Activated naive CD8-positive, alpha-beta T cell treated with anti-CD3 and anti-CD28 coated beads, Interleukin-2, amount 10 ng/mL, durations not matched to agents 7 days and 5 days (primary cell): ENCODE measurements at regions not wholly inside any gene's neighbourhood (a gene's known extent, or its start where the extent isn't known, plus 50 kb on each side); places are given as distances from the start of the nearest gene placed in this dataset.
"Not testable (repeated sequence)": the region's sequence is repeated elsewhere in the genome, so short reads cannot be mapped to it uniquely, and the experiment has no call there.

Source experiments
- ATAC-seq: fragments of 150-1000 bp; cut with Tn5 transposase; one replicate; pipeline ENCODE4 v1.10.0; 2021; ENCODE audit warnings: low read depth, moderate library complexity
- POLR2A ChIA-PET: fragments of 350-600 bp; sonication (Branson Sonifier 250); formaldehyde crosslinking; loops from one replicate; lab custom pipeline; 2021; ENCODE audit warnings: antibody characterized with exemption; lab: Charles Lee
- DNase-seq: peaks from one replicate; pipeline ENCODE4 v3.0.0; 2021
- H3K27ac Mint-ChIP-seq: one replicate; pipeline ENCODE4 v1.8.0; 2022; ENCODE audit warnings: mild to moderate bottlenecking, mixed read lengths
- H3K27me3 Mint-ChIP-seq: one replicate; pipeline ENCODE4 v1.8.0; 2022; ENCODE audit warnings: mild to moderate bottlenecking, moderate library complexity, mixed read lengths
- H3K36me3 Mint-ChIP-seq: one replicate; pipeline ENCODE4 v1.8.0; 2021; ENCODE audit warnings: mild to moderate bottlenecking, mixed read lengths
- H3K4me1 Mint-ChIP-seq: one replicate; pipeline ENCODE4 v1.8.0; 2021; ENCODE audit warnings: mixed read lengths
- H3K4me3 Mint-ChIP-seq: one replicate; pipeline ENCODE4 v1.8.0; 2022; ENCODE audit warnings: mild to moderate bottlenecking, moderate library complexity, mixed read lengths
- H3K9me3 Mint-ChIP-seq: one replicate; pipeline ENCODE4 v1.8.0; 2021; ENCODE audit warnings: mixed read lengths

- Mint-ChIP-seq H3K27ac (no peak overlapping the region), H3K36me3 (no peaks in the 10 kb centered on the region), H3K27me3 (no peaks in the 10 kb centered on the region), H3K4me3 (no peak overlapping the region), H3K4me1 (no peaks in the 10 kb centered on the region), H3K9me3 (peaks cover 11% of the 10 kb centered on the region)
- DNase-seq (no peak), ATAC-seq (no peak)
- POLR2A ChIA-PET: no interaction called here
These were observed 280.4 kb upstream of the LUZP2 start for GRCh38 chr11:24216488-24216887.

GRCh38 chr11:24217319-24217718, 279.5 kb upstream of the LUZP2 start:
- H3K9me3 Mint-ChIP-seq: peaks cover 12% of the 10 kb centered on the region
- POLR2A ChIA-PET: interaction anchor here (0.7 kb wide), 1 partner anchor 353 kb away, joined by 3 read pairs; no protein-coding TSS in a partner anchor
- H3K4me3 Mint-ChIP-seq, H3K27me3 Mint-ChIP-seq, H3K36me3 Mint-ChIP-seq, DNase-seq, H3K4me1 Mint-ChIP-seq, H3K27ac Mint-ChIP-seq, ATAC-seq: not testable (repeated sequence)

GRCh38 chr11:24225501-24225900, 271.4 kb upstream of the LUZP2 start:
- DNase-seq (no peak), ATAC-seq (no peak)
- Mint-ChIP-seq H3K4me1 (no peaks in the 10 kb centered on the region), H3K36me3 (no peaks in the 10 kb centered on the region), H3K9me3 (peaks cover 13% of the 10 kb centered on the region), H3K4me3 (no peak overlapping the region), H3K27me3 (no peaks in the 10 kb centered on the region), H3K27ac (no peak overlapping the region)
- POLR2A ChIA-PET: no interaction called here

- POLR2A ChIA-PET: no interaction called here
- H3K4me3 Mint-ChIP-seq: no peak overlapping the region
- no peaks in the 10 kb centered on the region for H3K27me3 Mint-ChIP-seq
- H3K9me3 Mint-ChIP-seq: peaks cover 13% of the 10 kb centered on the region
- H3K36me3 Mint-ChIP-seq: no peaks in the 10 kb centered on the region
- DNase-seq (no peak), ATAC-seq (no peak)
- no peaks in the 10 kb centered on the region for H3K4me1 Mint-ChIP-seq
- H3K27ac Mint-ChIP-seq: no peak overlapping the region
These were observed 270.2 kb upstream of the LUZP2 start for GRCh38 chr11:24226606-24227005.

GRCh38 chr11:24233041-24233440, 263.8 kb upstream of the LUZP2 start:
- no peak overlapping the region for H3K27ac Mint-ChIP-seq
- no peaks in the 10 kb centered on the region for H3K4me1 Mint-ChIP-seq
- no peaks in the 10 kb centered on the region for H3K36me3 Mint-ChIP-seq
- DNase-seq (no peak), ATAC-seq (no peak)
- POLR2A ChIA-PET: no interaction called here
- peaks cover 3% of the 10 kb centered on the region for H3K9me3 Mint-ChIP-seq
- H3K27me3 Mint-ChIP-seq: no peaks in the 10 kb centered on the region
- H3K4me3 Mint-ChIP-seq: no peak overlapping the region

- H3K27ac Mint-ChIP-seq: no peak overlapping the region
- no peak for DNase-seq
- H3K4me1 Mint-ChIP-seq: no peaks in the 10 kb centered on the region
- H3K36me3 Mint-ChIP-seq: no peaks in the 10 kb centered on the region
- POLR2A ChIA-PET: no interaction called here
- H3K9me3 Mint-ChIP-seq: peaks cover under 1% of the 10 kb centered on the region
- ATAC-seq: no peak
- H3K4me3 Mint-ChIP-seq: no peak overlapping the region
- no peaks in the 10 kb centered on the region for H3K27me3 Mint-ChIP-seq
These were observed 261.9 kb upstream of the LUZP2 start for GRCh38 chr11:24234822-24235508.

GRCh38 chr11:24238771-24239645, 257.8 kb upstream of the LUZP2 start:
- POLR2A ChIA-PET: no interaction called here
- Mint-ChIP-seq H3K36me3 (no peaks in the 10 kb centered on the region), H3K4me3 (no peak overlapping the region), H3K27ac (no peak overlapping the region), H3K4me1 (no peaks in the 10 kb centered on the region), H3K27me3 (no peaks in the 10 kb centered on the region), H3K9me3 (peaks cover 1% of the 10 kb centered on the region)
- ATAC-seq: no peak
- DNase-seq: no peak

GRCh38 chr11:24239930-24240329, 256.9 kb upstream of the LUZP2 start:
- DNase-seq (no peak), ATAC-seq (no peak)
- POLR2A ChIA-PET: no interaction called here

GRCh38 chr11:24240496-24241175, 256.2 kb upstream of the LUZP2 start:
- Mint-ChIP-seq H3K27ac (no peak overlapping the region), H3K4me3 (no peak overlapping the region), H3K36me3 (no peaks in the 10 kb centered on the region), H3K27me3 (no peaks in the 10 kb centered on the region), H3K9me3 (peaks cover 1% of the 10 kb centered on the region), H3K4me1 (no peaks in the 10 kb centered on the region)
- no peak for ATAC-seq
- POLR2A ChIA-PET: no interaction called here
- DNase-seq: no peak

More at GRCh38 chr11:24239930-24240329, 256.9 kb upstream of the LUZP2 start:
- no peak overlapping the region for H3K4me3 Mint-ChIP-seq
- H3K4me1 Mint-ChIP-seq: no peaks in the 10 kb centered on the region
- H3K27me3 Mint-ChIP-seq: no peaks in the 10 kb centered on the region
- no peaks in the 10 kb centered on the region for H3K36me3 Mint-ChIP-seq
- H3K9me3 Mint-ChIP-seq: peaks cover 1% of the 10 kb centered on the region
- no peak overlapping the region for H3K27ac Mint-ChIP-seq

GRCh38 chr11:24246715-24247114, 250.1 kb upstream of the LUZP2 start:
- ATAC-seq: no peak
- POLR2A ChIA-PET: no interaction called here
- Mint-ChIP-seq H3K9me3 (peaks cover 1% of the 10 kb centered on the region), H3K4me3 (no peak overlapping the region), H3K27ac (no peak overlapping the region), H3K27me3 (no peaks in the 10 kb centered on the region), H3K36me3 (no peaks in the 10 kb centered on the region), H3K4me1 (no peaks in the 10 kb centered on the region)
- no peak for DNase-seq

- H3K4me3 Mint-ChIP-seq: no peak overlapping the region
- peaks cover 1% of the 10 kb centered on the region for H3K9me3 Mint-ChIP-seq
- no peaks in the 10 kb centered on the region for H3K36me3 Mint-ChIP-seq
- ATAC-seq (no peak), DNase-seq (no peak)
- H3K27me3 Mint-ChIP-seq: no peaks in the 10 kb centered on the region
- no peaks in the 10 kb centered on the region for H3K4me1 Mint-ChIP-seq
- POLR2A ChIA-PET: no interaction called here
- H3K27ac Mint-ChIP-seq: no peak overlapping the region
These were observed 249.0 kb upstream of the LUZP2 start for GRCh38 chr11:24247846-24248245.

- DNase-seq (no peak), ATAC-seq (no peak)
- Mint-ChIP-seq H3K9me3 (no peaks in the 10 kb centered on the region), H3K27ac (no peak overlapping the region), H3K4me1 (no peaks in the 10 kb centered on the region), H3K4me3 (no peak overlapping the region), H3K27me3 (no peaks in the 10 kb centered on the region), H3K36me3 (no peaks in the 10 kb centered on the region)
- POLR2A ChIA-PET: no interaction called here
These were observed 246.9 kb upstream of the LUZP2 start for GRCh38 chr11:24249921-24250320.

- no peaks in the 10 kb centered on the region for H3K9me3 Mint-ChIP-seq
- no peak overlapping the region for H3K27ac Mint-ChIP-seq
- no peak overlapping the region for H3K4me3 Mint-ChIP-seq
- H3K4me1 Mint-ChIP-seq: no peaks in the 10 kb centered on the region
- no peaks in the 10 kb centered on the region for H3K36me3 Mint-ChIP-seq
- DNase-seq (no peak), ATAC-seq (no peak)
- POLR2A ChIA-PET: no interaction called here
- H3K27me3 Mint-ChIP-seq: no peaks in the 10 kb centered on the region
These were observed 243.6 kb upstream of the LUZP2 start for GRCh38 chr11:24253237-24253760.
